ENCODE measurements at regions not wholly inside any gene's neighbourhood (a gene's known extent, or its start where the extent isn't known, plus 50 kb on each side); places are given as distances from the start of the nearest gene placed in this dataset.
A peak's percentile ranks its signal among the peaks of the same experiment; 100 is the strongest.

- no peak for DNase-seq (ENCODE audit: low read depth)
Observed at GRCh38 chr7:84677117-84677732, 482.6 kb upstream of the SEMA3A start.

DNA sequence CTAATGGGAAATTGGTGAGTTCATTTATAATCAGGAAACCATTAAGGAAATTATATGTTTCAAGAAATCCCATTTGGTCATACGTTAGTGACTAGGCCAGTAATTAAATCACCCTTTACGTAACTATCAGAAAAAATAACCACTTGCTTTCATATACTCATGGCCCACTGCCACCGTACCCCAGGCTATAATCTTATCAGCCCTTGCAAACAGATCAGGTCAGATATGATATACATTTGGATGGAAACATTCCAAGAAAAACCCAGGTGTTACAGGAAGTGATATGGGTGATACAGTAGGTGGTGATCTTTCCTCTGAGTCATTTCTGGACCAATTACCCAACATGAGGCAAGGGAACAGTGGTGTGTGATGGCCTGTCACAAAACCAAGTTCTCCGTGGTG lies 481.0 kb upstream of the SEMA3A start:
- DNase-seq (ENCODE audit: low read depth), result no peak

- no peak for DNase-seq (ENCODE audit: low read depth)
Observed at GRCh38 chr7:84674236-84674913, 479.8 kb upstream of the SEMA3A start.

DNA sequence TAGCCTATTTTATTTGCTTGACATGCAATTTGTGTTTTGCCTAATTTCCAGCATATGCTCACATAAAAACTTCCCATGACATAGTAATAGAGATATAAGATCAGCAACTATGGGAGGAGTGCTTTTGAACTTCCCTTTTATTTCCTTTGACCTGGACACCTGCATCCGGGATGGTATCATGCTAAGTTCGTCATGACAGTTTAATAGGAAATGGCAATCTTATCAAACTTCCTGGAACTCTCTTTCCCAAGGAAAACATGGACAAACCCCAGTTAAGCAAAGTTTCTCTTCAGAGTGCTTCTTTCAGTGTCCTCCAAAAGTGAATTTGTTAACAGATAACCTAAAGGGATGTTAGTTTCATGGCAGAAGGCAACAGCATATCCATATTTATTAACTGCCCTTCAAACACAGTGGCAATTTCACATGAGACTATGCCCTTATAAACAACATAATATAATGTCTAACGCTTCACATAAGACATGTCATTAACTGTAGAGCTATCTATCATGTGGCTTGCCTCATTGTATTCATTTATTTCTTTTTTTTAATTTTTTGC lies 474.7 kb upstream of the SEMA3A start:
- no peak for DNase-seq (ENCODE audit: low read depth)

DNA sequence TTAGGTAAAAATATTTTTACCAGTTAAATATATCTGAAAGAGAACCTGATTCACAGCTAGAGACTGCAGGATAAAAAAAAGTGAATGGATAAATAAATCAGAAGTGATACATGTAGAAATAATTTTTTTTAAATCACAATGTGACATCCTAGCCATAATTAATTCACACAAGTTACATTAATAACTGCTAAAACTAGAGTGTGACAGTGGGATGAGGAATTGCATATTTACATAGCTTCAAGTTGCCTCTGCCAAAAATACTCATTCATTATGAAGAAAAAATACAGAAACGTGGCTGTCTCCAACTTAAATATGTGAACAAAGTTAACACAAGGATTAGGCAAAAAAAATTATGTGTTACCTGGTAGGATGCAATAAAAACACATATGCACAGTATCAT lies 473.5 kb upstream of the SEMA3A start:
- no peak for DNase-seq (ENCODE audit: low read depth)

DNA sequence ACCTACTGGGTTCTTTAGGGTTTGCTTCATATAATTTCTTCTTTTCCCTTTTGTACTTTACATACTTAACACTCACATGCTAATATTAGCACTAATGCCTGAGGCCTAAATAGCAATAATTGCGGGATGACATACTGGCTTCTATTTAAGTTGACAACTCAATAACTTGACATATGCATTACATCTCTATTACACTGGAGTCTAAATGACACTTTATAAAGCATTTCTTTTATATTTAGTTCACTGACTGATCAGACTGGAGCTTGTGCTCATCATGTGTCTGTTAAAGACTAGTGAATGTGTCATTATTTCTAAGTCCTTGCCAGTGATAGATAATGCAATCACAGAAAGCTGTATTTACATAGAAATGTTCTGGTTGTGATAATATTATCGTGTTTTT lies 472.1 kb upstream of the SEMA3A start:
- DNase-seq (ENCODE audit: low read depth), result no peak

- DNase-seq (ENCODE audit: low read depth), result no peak
Observed at GRCh38 chr7:84665339-84665738, 470.8 kb upstream of the SEMA3A start.

DNA sequence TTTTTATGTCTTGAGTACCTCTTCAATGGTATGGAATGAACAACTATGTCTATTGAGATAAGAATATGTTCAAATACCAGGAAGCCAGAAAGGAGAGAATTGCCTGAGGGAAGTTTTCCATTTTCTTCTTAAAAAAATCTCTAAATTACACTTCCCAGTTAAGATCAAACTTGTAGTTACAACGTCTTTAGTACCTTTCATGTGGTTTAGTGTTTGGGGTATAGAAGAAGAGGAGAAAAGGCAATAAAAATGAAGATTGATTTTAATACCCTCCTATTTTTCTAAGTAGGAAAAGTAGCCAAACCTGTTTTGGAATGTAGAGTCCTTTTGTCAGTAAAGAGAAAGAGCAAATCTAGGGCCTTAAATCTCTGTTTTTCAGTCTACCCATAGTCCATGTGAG lies 470.0 kb upstream of the SEMA3A start:
- DNase-seq (ENCODE audit: low read depth), result no peak

DNA sequence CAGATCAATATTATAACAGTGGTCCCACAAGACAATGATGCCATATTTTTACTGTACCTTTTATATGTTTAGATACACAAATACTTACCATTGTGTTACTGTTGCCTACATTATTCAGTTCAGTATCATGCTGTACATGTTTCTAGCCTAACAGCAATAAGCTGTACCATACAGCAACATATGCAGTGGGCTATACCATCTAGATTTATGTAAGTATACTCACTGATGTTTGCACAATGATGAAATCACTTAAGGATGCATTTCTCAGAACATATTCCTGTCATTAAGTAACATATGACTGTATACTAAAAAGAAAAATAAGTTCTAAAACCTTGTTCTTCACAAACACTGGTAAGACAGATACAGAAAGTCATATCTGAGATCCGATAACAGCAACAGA lies 468.6 kb upstream of the SEMA3A start:
- no peak for DNase-seq (ENCODE audit: low read depth)

DNA sequence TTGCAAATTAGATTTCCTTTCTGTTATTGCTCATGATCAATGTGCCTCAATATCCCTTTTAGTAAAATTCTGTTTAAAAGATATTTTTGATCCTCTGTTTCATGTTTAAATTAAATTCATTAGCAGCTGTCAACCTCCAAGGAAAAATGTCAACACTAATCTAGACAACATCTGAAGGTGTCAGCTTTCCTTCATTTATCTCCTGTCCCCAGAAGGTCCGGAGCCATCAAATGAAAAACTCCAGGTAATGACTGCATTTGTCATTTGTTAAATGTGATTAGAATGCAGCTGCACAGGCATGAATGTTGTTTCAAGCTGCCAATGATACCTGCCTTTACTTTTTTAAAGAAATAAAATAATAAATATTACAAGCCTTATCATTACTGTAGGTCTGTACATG lies 463.7 kb upstream of the SEMA3A start:
- DNase-seq (ENCODE audit: low read depth), result no peak

DNA sequence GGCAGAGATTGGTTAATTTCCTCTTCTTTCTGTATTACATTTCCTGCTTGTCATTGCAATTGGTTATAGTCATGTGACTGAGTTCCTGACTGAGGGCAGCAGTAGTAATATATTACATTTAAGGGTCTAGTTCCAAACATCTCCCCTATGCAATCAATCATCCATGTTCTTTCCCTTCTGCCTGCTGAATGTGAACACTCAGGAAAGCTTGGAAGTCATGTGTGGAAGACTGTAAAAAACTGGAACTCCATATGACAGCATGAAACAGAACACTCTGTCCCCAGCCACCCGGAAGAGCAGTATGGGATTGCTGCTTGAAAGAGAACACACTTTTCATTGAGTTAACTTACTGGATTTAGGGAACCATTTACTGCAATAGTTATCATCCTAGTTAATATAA lies 459.7 kb upstream of the SEMA3A start:
- no peak for DNase-seq (ENCODE audit: low read depth)

DNA sequence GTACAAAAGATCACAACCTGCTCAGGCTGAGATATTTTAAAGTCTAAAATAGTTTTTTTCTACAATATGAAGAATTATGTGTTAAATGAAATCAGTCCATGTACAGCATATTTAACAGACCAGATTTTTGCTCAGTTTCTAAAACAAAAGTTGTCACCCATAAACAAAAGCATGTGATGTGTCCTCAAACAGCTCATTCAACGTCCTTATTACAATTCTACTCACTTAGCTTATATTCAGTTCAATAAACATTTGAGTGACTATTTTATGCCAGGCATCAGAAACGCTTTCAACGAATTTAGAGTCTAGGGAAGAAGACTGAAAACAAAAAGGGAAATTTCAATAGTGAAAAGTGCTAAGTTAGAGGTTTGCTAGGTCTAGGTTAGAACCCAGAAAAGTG lies 457.3 kb upstream of the SEMA3A start:
- no peak for DNase-seq (ENCODE audit: low read depth)

DNA sequence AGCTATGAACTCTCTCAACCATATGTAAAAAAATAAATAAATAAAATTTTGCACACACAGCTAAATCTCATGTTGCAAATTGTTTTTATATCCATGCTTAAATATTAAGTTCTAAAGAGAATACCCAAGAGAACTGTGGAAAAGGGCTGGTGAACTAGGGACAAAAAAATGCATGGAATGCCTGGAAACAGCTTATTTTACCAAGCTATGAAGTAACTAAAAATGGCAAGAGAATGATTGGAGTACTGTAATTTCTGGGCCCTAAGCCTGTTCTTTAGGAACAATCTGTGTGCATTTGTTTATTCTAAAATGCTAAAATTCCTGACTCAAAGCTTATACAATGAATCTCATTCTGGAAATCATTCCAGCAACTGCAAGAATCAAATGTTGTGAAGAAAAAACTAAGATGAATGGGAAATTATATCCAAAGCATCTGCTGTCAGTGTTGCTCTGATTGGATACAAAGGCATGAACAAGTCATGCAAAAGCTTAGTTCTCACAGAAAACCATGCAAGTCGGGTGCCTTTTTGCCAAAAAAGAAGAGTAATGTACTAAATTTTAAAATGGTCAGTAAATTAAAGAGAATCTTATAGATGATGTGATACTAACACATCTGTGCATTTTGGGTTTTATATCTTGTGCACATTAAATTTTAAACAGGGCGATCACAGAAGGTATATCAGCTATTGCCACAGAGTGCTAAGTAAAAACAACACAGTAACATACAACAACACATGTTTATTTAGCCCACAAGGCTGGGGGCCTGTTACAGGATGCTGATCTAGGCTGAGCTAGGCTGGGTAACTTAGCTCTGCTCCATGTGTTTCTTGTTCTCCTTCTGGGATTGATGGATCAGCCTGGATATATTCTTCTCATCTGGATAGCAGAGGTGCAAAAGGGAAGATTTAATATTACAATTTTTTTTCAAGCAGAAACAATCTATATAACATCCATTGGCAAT lies 453.5 kb upstream of the SEMA3A start:
- peak; percentile 80 for DNase-seq (ENCODE audit: low read depth)

DNA sequence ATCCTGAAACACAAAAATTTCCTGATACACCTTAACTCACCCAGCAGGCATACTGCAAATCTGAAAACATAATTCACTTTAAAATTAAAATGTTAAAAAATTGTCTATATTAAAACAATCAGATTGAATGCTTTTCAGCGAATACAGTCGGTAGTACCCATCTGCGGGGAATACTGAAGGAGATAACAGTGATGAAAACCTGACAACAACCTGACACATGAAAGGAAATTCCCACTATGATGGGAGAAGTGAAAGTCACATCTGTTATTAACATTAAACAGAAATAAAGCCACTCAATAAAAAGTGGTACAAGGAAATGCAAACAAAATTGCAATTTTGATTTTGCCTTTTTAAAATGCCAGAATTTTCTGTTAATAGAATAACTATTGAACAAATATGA lies 448.0 kb upstream of the SEMA3A start:
- no peak for DNase-seq (ENCODE audit: low read depth)

GRCh38 chr7:84640637-84641036 lies 446.0 kb upstream of the SEMA3A start:
- DNase-seq (ENCODE audit: low read depth), result no peak

GRCh38 chr7:84638339-84638697 lies 443.7 kb upstream of the SEMA3A start:
- DNase-seq (ENCODE audit: low read depth), result no peak

- DNase-seq (ENCODE audit: low read depth), result peak; percentile 69
Observed at GRCh38 chr7:84637568-84638338, 443.2 kb upstream of the SEMA3A start.

DNA sequence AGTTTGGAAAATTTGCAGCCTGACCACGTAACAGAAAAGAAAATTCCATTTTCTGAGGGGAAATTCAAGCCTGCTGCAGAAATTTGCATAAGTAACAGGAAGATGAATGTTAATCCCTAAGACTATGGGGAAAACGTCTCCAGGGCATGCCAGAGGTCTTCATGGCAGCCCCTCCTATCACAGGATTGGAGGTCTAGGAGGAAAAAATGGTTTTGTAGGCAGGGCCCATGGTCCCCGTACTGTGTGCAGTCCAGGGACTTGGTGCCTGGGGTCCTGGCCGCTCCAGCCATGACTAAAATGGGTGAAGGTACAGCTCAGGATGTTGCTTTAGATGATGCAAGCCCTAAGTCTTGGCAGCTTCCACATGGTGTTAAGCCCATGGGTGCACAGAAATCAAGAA lies 437.3 kb upstream of the SEMA3A start:
- no peak for DNase-seq (ENCODE audit: low read depth)

DNA sequence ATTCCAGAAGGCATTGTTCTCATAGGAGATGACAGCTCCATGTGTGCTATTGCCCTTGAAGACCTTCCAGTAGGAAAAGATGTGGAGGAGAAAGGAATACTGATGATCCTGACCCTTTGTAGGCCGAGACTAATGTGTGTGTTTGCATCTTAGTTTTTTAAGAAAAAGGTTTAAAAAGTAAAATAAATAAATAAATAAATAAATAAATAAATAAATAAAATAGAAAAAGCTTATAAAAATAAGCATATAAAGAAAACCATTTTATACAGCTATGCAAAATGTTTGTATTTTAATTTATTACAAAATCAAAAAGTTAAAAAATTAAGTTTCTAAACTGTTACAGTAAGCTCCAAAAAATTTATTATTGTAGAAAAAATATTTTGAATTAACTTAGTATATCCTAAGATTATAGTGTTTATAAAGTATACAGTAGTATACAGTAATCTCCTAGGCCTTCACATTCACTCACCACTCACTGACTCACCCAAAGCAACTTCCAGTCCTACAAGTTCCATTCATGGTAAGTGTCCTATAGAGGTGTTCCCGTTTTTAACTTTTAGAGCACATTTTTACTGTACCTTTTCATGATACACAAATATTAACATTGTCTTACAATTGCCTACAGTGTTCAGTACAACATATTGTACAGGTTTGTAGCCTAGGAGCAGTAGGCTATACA lies 435.2 kb upstream of the SEMA3A start:
- no peak for DNase-seq (ENCODE audit: low read depth)

GRCh38 chr7:84629216-84629615 lies 434.6 kb upstream of the SEMA3A start:
- no peak for DNase-seq (ENCODE audit: low read depth)

- no peak for DNase-seq (ENCODE audit: low read depth)
Observed at GRCh38 chr7:84627250-84627649, 432.7 kb upstream of the SEMA3A start.
